Glomerular endothelial cell (primary cell): ENCODE measurements at regions not wholly inside any gene's neighbourhood (a gene's known extent, or its start where the extent isn't known, plus 50 kb on each side); places are given as distances from the start of the nearest gene placed in this dataset.

Experiments
- DNase-seq: peaks from one replicate; pipeline ENCODE4 v3.0.0-alpha.2; 2011; ENCODE audit warnings: low read depth, low spot score; ENCODE audit errors: extremely low read depth

- no peak for DNase-seq
Measured at GRCh38 chr5:124648902-124649467, 97.5 kb downstream of the ZNF608 start.

GRCh38 chr5:124647352-124647751 lies 99.1 kb downstream of the ZNF608 start:
- DNase-seq = no peak

- no peak for DNase-seq
Measured at GRCh38 chr5:124645396-124645795, 101.0 kb downstream of the ZNF608 start.

GRCh38 chr5:124644582-124644981 lies 101.9 kb downstream of the ZNF608 start:
- no peak for DNase-seq

- DNase-seq = no peak
Measured at GRCh38 chr5:124644138-124644537, 102.3 kb downstream of the ZNF608 start.

GRCh38 chr5:124643336-124643735 lies 103.1 kb downstream of the ZNF608 start:
- no peak for DNase-seq

GRCh38 chr5:124642151-124642550 lies 104.3 kb downstream of the ZNF608 start:
- no peak for DNase-seq

- DNase-seq = no peak
Measured at GRCh38 chr5:124641154-124641792, 105.2 kb downstream of the ZNF608 start.

- no peak for DNase-seq
Measured at GRCh38 chr5:124639095-124639665, 107.3 kb downstream of the ZNF608 start.

GRCh38 chr5:124637011-124637410 lies 109.4 kb downstream of the ZNF608 start:
- DNase-seq = no peak

GRCh38 chr5:124634741-124635323 lies 111.6 kb downstream of the ZNF608 start:
- DNase-seq = no peak

- no peak for DNase-seq
Measured at GRCh38 chr5:124634228-124634739, 112.2 kb downstream of the ZNF608 start.

- no peak for DNase-seq
Measured at GRCh38 chr5:124633209-124633608, 113.2 kb downstream of the ZNF608 start.

GRCh38 chr5:124631874-124632550 lies 114.4 kb downstream of the ZNF608 start:
- DNase-seq = no peak

GRCh38 chr5:124630767-124631704 lies 115.4 kb downstream of the ZNF608 start:
- DNase-seq = no peak

GRCh38 chr5:124628721-124629596 lies 117.5 kb downstream of the ZNF608 start:
- no peak for DNase-seq

GRCh38 chr5:124627815-124628595 lies 118.4 kb downstream of the ZNF608 start:
- DNase-seq = no peak

- DNase-seq = no peak
Measured at GRCh38 chr5:124626053-124626452, 120.4 kb downstream of the ZNF608 start.
